ENCODE measurements at regions not wholly inside any gene's neighbourhood (a gene's known extent, or its start where the extent isn't known, plus 50 kb on each side); places are given as distances from the start of the nearest gene placed in this dataset.

DNA sequence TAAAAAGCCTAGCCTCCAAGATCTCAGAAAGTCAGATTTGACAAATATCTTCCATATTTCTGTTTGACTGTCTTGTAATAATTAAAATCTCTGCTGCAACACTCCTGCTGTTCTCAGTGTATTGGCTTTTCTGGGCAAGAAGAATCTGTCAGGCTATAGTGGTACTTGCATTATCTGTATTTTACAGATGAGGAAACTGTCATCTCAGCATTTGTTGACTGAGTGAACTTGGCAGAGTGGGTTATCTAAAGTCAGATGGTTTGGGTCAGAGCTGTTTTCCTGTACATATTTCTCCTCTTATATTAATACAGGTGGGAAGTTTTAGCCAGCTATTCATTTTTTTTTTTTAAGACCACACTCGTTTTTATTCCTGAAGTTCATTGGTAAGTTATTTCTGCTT lies 1378.2 kb upstream of the PCDH20 start:
- no peak for TF ChIP-seq CTCF (IDR thresholded peaks at IDR 0.05; ENCODE audit: insufficient read depth, low read length, poor library complexity, severe bottlenecking)
- no peak for TF ChIP-seq EZH2phosphoT487 (conservative IDR thresholded peaks at IDR 0.05; ENCODE audit: low read length)

Data from SU-DHL-6 (cell line).